GM18907 (cell line): ENCODE measurements at regions not wholly inside any gene's neighbourhood (a gene's known extent, or its start where the extent isn't known, plus 50 kb on each side); places are given as distances from the start of the nearest gene placed in this dataset.

Experiments
- ATAC-seq: cut with Tn5 transposase; IDR thresholded peaks from one replicate; pipeline ENCODE4 v1.9.1; 2021; ENCODE audit warnings: mild to moderate bottlenecking, moderate library complexity; ENCODE audit not compliant: unreplicated experiment

- ATAC-seq = no peak
Observed at GRCh38 chr19:31164791-31165251, 184.4 kb downstream of the TSHZ3 start.

DNA sequence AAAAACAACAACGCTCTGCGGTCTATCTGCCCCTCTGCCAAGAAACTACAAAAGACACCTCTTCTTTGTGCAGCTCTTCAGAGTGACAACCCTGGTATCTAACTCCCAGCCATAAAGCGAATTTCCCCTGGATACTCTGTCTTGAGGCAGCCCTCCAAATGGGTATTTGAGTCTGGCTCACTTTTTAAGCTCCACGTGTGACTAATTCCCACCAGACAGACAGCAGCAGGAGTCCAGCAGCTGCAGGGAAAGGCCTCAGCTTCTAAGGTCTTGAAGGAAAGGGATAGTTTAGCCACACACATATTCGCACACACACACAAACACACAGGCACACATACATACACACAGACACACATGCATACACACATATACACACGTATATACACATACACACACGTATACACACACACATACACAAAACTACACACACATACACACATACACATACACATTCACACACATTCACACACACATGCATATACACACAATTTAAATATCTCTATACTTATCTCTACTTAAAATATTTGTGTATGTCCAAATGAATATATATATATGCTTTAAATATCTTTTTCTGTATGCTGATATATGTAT is 188.8 kb downstream of the TSHZ3 start:
- ATAC-seq = no peak

- ATAC-seq = no peak
Observed at GRCh38 chr19:31154021-31154420, 195.2 kb downstream of the TSHZ3 start.

- ATAC-seq = no peak
Observed at GRCh38 chr19:31152906-31153305, 196.3 kb downstream of the TSHZ3 start.

DNA sequence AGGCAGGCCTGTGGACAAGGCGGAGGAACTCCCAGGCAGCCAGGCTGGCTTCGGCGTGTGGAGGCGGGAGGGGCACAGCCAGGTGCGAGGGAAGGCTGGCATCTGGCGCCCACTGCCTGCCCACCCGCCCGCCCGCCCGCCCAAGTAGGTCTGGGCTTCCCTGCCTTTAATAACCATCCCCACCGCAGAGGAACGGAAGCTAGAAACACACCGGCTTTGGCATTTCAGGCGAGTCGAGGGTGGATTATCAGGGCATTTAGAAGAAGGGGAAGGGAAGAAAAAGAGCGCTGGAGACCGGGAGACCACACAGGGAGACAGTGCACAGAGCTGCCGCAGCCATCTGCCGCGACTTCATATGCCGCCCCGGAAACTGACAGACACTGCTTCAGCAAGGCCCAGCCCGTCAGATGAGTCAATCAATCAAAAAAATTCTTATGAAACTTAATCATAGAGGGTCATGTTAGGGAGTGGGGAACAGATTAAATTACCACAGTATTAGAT is 199.7 kb downstream of the TSHZ3 start:
- no peak for ATAC-seq

- ATAC-seq = no peak
Observed at GRCh38 chr19:31148671-31149070, 200.6 kb downstream of the TSHZ3 start.

DNA sequence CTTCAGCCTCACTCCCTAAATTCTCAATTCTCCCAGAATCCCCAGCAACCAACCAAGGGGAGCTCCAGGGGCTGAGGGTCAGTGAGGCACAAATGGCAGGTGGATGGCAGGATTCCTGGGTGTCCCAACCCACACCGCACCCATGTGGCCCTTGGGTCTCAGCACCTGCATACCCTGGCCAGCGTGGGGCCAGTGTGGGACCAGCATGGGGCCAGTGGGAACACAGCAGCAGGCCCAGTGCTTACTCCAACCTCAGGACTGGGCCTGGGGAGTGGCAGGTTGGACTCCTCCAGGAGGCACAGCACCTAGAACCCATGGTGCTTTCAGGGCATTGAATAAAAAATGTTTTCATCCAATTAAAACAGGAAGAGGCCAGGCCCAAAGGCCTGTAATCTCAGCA is 202.0 kb downstream of the TSHZ3 start:
- ATAC-seq = no peak

DNA sequence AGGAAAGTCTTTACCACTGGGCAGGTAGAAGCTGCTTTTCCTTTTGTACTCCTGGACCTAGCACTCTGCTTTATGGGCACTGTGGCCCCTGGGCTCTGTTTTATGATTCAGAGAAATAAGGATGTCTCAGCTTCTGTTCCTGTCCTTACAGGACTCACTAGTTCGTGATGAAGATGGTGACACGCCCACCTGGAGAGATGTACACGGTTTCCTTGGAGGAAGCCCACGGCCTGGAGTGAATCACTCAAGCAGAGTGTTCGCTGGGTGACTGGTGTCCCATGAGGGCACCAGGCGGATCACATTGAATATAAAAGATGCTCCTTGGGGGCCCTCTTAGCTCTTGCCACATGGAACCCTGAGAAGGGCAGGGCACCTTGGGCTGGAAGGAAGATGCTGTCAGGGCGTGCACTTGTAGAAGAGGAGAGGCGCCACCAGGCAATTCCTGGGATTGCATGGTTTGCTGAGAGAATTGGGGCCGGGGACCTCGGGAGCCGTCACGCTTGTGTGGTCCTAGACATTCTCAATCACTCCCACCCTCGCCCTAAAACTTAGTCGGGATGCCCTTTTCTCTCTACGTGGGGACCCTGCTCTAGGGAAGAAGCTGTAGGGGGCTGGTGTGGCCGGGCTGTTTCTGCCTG is 202.6 kb downstream of the TSHZ3 start:
- no peak for ATAC-seq

DNA sequence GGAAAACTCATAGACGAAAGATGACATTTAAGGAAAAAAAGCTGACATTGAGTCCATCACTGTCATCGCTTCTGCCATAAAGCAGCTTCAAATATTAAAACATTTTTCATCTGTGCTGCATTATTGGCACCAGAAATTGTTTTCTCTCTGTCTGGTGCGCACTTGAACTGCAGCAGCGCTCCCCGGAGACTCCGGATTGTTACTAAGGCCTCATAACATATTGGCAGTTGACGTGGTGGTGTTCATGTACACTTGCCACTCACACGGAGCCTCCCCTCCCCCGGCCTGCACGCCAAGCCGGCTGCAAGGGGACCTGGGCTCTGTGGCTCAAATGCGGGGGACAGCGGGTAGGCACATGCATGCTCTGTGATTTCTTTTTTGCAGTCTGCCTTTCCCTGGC is 203.2 kb downstream of the TSHZ3 start:
- ATAC-seq = no peak

DNA sequence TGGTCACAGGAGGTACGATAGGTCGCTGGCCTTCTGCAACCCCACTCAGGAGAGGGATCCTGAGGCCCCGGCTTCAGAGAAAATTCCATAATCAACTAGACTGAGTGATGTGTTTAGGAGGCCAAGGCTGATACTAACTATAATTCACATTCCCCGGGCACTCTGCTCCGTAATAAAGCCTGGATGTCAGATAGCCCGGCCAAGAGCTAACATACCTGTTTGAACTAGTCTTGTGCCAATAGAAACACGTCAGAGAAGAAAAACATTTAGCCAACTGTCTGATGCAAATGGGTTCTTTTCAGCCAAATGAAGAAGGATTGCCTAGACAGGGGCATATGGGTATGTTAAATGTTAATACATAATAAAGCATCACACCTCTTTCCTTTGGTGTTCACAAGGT is 204.2 kb downstream of the TSHZ3 start:
- ATAC-seq = no peak

DNA sequence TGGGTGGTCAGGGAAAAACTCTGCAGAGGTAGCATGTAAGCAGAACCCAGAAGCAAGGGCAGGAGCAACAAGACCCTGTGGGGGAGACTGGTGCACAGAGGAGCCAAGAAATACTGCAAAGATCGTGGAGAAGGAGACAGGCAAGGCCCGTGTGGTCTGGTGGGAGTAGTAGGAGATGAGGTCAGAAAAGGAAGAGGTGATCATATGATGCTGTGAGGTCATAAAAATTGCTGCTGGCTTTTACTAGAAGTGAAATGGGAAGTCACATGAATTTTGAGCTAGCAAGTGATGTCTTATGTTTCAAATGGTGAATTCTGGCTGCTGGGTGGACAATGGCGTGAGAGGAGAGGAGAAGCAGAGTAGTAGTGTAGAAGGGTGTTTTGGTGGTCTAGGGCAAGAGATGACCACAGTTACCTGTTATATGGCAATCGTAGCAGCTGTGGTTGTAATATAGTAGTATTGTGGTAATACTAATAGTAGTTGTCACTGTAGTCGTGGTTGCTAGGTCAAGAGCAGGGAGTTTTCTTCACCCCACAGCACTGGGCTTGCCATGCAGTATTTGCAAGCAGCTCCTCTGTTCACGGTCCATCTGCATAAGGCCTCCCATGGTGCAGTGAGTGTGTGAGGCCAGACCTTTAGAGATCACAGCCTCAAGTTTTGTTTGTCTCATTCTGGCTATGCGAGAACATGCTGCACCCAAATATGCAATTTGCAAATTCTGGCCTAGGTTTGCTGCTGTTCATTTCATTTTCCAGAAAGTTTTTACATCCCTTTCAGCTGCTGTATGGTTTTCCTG is 205.0 kb downstream of the TSHZ3 start:
- ATAC-seq = no peak

GRCh38 chr19:31141301-31141700 is 207.9 kb downstream of the TSHZ3 start:
- ATAC-seq = no peak

- no peak for ATAC-seq
Observed at GRCh38 chr19:31140717-31141116, 208.5 kb downstream of the TSHZ3 start.

DNA sequence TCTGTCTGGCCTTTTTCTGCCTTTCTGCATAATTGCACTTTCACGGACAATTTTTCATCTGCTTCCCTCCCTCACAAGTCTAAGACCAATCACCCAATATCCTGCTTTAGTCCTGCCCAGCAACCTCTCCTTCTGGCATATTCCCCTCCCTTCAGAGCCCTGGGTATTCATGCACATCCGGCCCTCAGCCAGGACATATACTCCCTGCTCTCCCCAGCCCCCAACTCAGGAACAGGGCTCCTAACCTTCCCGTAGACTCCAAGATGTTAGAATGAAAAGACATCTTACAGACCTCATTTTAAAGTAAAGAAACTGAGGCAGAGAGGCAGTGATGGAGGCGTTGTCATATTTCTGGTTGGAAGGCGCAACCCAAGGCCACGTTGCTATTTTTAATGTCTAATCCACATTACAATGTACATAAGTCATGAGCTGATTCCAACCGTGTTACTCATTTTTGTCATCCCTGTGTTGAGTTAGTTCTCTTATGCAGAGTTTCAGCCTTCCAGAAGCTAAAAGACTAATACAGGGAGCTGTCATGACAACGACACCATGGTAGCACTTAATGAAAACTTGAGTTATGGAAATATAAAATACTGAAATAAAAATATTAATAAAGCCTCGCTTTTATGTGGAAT is 209.2 kb downstream of the TSHZ3 start:
- no peak for ATAC-seq

- no peak for ATAC-seq
Observed at GRCh38 chr19:31138077-31138476, 211.2 kb downstream of the TSHZ3 start.

DNA sequence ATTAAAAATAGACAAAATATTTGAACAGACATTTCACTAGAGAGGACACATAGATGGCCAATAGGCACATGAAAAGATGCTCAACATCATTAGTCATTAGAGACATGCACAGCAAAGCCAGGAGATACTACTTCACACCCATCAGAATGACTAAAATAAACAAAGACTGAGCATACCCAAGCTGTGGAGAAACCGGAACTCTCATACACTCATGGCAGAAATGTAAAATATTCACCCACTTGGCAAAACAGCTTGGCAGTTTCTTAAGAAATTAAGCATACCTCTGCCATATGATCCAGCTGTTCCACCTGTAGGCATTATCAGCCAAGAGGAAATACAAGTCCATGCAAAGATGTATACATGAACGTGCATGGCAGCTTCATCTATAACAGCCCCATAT is 213.4 kb downstream of the TSHZ3 start:
- no peak for ATAC-seq

DNA sequence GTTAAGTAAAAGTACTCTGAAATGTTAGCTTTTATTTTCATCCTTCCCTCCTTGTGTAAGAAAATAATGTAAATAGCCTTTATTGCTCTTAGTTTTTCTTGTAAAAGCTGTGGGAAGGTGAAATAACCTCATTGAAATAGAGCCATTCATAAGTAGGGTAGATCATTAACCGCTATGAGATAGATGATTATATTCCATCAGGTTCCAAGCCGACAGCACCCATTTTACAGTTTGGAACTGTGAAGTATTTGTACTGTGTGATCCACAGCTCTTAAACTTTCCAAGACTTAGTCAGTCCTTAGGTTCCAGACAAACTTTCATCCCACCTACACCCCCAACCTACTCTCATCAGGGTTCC is 216.5 kb downstream of the TSHZ3 start:
- no peak for ATAC-seq

GRCh38 chr19:31128291-31128690 is 220.9 kb downstream of the TSHZ3 start:
- ATAC-seq = no peak

- no peak for ATAC-seq
Observed at GRCh38 chr19:31127134-31127967, 221.9 kb downstream of the TSHZ3 start.

DNA sequence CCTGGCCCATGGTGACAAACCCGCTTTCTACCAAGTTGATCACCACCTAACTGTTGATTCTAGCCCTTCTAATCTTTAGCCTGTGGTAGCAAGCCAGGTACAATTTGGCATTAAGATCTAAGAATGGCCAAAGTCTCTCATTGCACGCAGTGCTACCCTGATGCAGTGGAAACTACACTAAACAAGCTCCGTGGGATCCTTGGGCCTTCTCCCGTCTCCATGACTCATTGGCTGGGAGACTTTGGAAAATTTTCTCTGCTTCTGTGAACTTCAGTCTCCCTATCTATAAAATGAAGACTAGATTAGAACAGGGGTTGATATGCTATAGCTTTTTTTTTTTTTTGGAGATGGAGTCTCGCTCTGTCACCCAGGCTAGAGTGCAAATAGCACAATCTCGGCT is 223.0 kb downstream of the TSHZ3 start:
- no peak for ATAC-seq

DNA sequence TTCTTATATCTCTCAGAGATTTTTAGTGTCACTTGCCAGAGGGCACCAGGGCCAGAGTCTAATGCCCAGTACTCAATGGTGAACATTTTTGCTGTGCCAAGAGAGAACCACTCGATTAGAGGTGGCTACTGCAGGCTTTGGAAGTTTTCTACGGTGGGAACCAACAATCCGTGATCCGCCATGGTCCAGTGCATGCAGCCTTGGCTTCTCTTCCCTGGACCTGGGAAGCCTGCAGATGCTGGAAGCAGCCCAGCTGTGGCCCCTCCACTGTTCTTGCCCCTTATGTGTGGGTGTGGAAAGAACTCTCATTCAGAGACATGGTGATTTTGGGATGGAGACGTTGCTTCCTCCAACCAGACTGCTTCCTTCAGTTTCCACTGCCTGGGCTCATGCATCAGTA is 224.2 kb downstream of the TSHZ3 start:
- no peak for ATAC-seq
